H1 (cell line): ENCODE measurements at regions not wholly inside any gene's neighbourhood (a gene's known extent, or its start where the extent isn't known, plus 50 kb on each side); places are given as distances from the start of the nearest gene placed in this dataset.

Source experiments
- BRCA1 ChIP-seq: IDR thresholded peaks from 2 replicates; pipeline ENCODE4 v1.6.1; 2012; ENCODE audit warnings: low read depth, low read length, improper control_type of control experiment
- CBX8 ChIP-seq: fragments of 300-800, 300-1000 bp; sonication (generic); IDR thresholded peaks from 2 replicates; pipeline ENCODE4 v1.7.1; 2016; ENCODE audit warnings: low read depth, low read length, borderline replicate concordance
- EZH2 ChIP-seq: fragments of 200-600 bp; sonication (generic); IDR thresholded peaks from 2 replicates; pipeline ENCODE4 v1.7.1; 2012; ENCODE audit warnings: low read depth, mild to moderate bottlenecking, moderate library complexity, low read length, inconsistent platforms; ENCODE audit not compliant: severe bottlenecking
- HDAC2 ChIP-seq, 2 experiments: fragments of 300-600 bp in 1 of 2; sonication (generic) in 1 of 2; IDR thresholded peaks; 2 replicates each; pipeline ENCODE4 v1.6.1; 2011 to 2012; ENCODE audit warnings: low read depth in 2 of 2, low read length in 2 of 2, mild to moderate bottlenecking in 2 of 2, moderate library complexity in 2 of 2, borderline replicate concordance in 1 of 2, inconsistent platforms in 1 of 2
- RAD21 ChIP-seq, 2 experiments: IDR thresholded peaks in 1 of 2; conservative IDR thresholded peaks in 1 of 2; 2 replicates each; pipeline ENCODE4 v1.6.1; 2011; ENCODE audit warnings: low read depth in 2 of 2, low read length in 2 of 2, improper control_type of control experiment in 1 of 2, inconsistent platforms in 1 of 2, mild to moderate bottlenecking in 1 of 2, moderate library complexity in 1 of 2
- TF ChIP-seq, protein P1 (sequence below), 3 experiments: IDR thresholded peaks; 1 replicate in 2 of 3; 2 replicates in 1 of 3; pipeline versions ENCODE4 v1.5.1 to v1.6.1; 2011; ENCODE audit warnings: low read length in 3 of 3, mild to moderate bottlenecking in 3 of 3, inconsistent platforms in 2 of 3, low read depth in 1 of 3, moderate library complexity in 1 of 3; ENCODE audit not compliant: insufficient read depth in 1 of 3; ENCODE audit errors: control extremely low read depth in 1 of 3

DNA sequence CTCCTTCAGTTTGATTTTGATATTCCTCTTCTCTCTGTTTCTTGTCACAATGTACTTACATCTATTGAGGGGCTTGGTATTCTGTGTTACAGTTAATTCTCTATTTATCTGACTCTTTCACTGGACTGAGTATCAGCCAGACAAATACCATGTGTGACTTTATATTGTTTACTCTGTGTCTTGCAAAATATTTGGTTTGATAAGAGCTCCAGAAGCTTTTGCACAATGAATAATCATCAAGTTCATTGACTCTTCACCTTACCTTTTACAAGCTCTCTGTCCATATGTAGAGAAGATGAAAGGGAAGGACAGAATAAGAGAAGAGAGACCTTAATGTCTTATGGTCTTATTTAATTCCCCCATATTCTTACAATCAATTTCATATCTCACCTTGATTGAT, 877.7 kb upstream of the CDH8 start (continued):
- TF ChIP-seq, protein P1, sequence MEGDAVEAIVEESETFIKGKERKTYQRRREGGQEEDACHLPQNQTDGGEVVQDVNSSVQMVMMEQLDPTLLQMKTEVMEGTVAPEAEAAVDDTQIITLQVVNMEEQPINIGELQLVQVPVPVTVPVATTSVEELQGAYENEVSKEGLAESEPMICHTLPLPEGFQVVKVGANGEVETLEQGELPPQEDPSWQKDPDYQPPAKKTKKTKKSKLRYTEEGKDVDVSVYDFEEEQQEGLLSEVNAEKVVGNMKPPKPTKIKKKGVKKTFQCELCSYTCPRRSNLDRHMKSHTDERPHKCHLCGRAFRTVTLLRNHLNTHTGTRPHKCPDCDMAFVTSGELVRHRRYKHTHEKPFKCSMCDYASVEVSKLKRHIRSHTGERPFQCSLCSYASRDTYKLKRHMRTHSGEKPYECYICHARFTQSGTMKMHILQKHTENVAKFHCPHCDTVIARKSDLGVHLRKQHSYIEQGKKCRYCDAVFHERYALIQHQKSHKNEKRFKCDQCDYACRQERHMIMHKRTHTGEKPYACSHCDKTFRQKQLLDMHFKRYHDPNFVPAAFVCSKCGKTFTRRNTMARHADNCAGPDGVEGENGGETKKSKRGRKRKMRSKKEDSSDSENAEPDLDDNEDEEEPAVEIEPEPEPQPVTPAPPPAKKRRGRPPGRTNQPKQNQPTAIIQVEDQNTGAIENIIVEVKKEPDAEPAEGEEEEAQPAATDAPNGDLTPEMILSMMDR (IDR thresholded peaks at IDR 0.05; ENCODE audit: control extremely low read depth in 1 of 3, insufficient read depth in 1 of 3, low read depth in 1 of 3, low read length in 3 of 3): no peak
- TF ChIP-seq BRCA1 (no peak), RAD21 (IDR thresholded peaks at IDR 0.05 in 1 of 2, conservative IDR thresholded peaks at IDR 0.05 in 1 of 2; ENCODE audit: low read depth in 2 of 2, low read length in 2 of 2) (no peak), CBX8 (no peak), HDAC2 (IDR thresholded peaks at IDR 0.05; ENCODE audit: borderline replicate concordance in 1 of 2, low read depth in 2 of 2, low read length in 2 of 2) (no peak), EZH2 (no peak)
